ENCODE measurements at regions not wholly inside any gene's neighbourhood (a gene's known extent, or its start where the extent isn't known, plus 50 kb on each side); places are given as distances from the start of the nearest gene placed in this dataset.
"Not testable (repeated sequence)": the region's sequence is repeated elsewhere in the genome, so short reads cannot be mapped to it uniquely, and the experiment has no call there.

- Mint-ChIP-seq H3K36me3 (no peaks in the 10 kb centered on the region), H3K4me3 (no peak overlapping the region), H3K27ac (no peak overlapping the region), H3K9me3 (peaks cover 8% of the 10 kb centered on the region), H3K27me3 (no peaks in the 10 kb centered on the region), H3K4me1 (no peaks in the 10 kb centered on the region)
- ATAC-seq (ENCODE audit: low read depth) (no peak), DNase-seq (no peak)
- POLR2A ChIA-PET: no interaction called here
Observed at GRCh38 chr16:63682844-63683243, 1439.0 kb downstream of the CDH11 start.

- peaks cover 5% of the 10 kb centered on the region for H3K9me3 Mint-ChIP-seq
- H3K36me3 Mint-ChIP-seq: no peaks in the 10 kb centered on the region
- no peak overlapping the region for H3K27ac Mint-ChIP-seq
- no peak overlapping the region for H3K4me3 Mint-ChIP-seq
- POLR2A ChIA-PET: no interaction called here
- H3K27me3 Mint-ChIP-seq: no peaks in the 10 kb centered on the region
- H3K4me1 Mint-ChIP-seq: no peaks in the 10 kb centered on the region
- ATAC-seq (ENCODE audit: low read depth) (no peak), DNase-seq (no peak)
Observed at GRCh38 chr16:63672493-63672892, 1449.4 kb downstream of the CDH11 start.

GRCh38 chr16:63663155-63663554 lies 1458.7 kb downstream of the CDH11 start:
- Mint-ChIP-seq H3K4me1 (no peaks in the 10 kb centered on the region), H3K9me3 (peaks cover 7% of the 10 kb centered on the region), H3K27me3 (no peaks in the 10 kb centered on the region), H3K36me3 (no peaks in the 10 kb centered on the region), H3K27ac (no peak overlapping the region), H3K4me3 (no peak overlapping the region)
- DNase-seq (no peak), ATAC-seq (ENCODE audit: low read depth) (no peak)
- POLR2A ChIA-PET: no interaction called here

- Mint-ChIP-seq H3K36me3 (no peaks in the 10 kb centered on the region), H3K4me3 (no peak overlapping the region), H3K27ac (no peak overlapping the region), H3K9me3 (peaks cover 4% of the 10 kb centered on the region), H3K27me3 (no peaks in the 10 kb centered on the region), H3K4me1 (no peaks in the 10 kb centered on the region)
- ATAC-seq (ENCODE audit: low read depth): no peak
- POLR2A ChIA-PET: no interaction called here
- no peak for DNase-seq
Observed at GRCh38 chr16:63655846-63656245, 1466.0 kb downstream of the CDH11 start.

- POLR2A ChIA-PET: no interaction called here
- Mint-ChIP-seq H3K4me1 (no peaks in the 10 kb centered on the region), H3K27me3 (no peaks in the 10 kb centered on the region), H3K4me3 (no peak overlapping the region), H3K9me3 (peaks cover 5% of the 10 kb centered on the region), H3K27ac (no peak overlapping the region), H3K36me3 (no peaks in the 10 kb centered on the region)
- ATAC-seq (ENCODE audit: low read depth): no peak
- no peak for DNase-seq
Observed at GRCh38 chr16:63653044-63653839, 1468.6 kb downstream of the CDH11 start.

- Mint-ChIP-seq H3K4me1 (no peaks in the 10 kb centered on the region), H3K9me3 (peaks cover 6% of the 10 kb centered on the region), H3K4me3 (no peak overlapping the region), H3K27me3 (no peaks in the 10 kb centered on the region), H3K27ac (no peak overlapping the region), H3K36me3 (no peaks in the 10 kb centered on the region)
- no peak for ATAC-seq (ENCODE audit: low read depth)
- no peak for DNase-seq
- POLR2A ChIA-PET: no interaction called here
Observed at GRCh38 chr16:63652091-63652490, 1469.8 kb downstream of the CDH11 start.

GRCh38 chr16:63650550-63650949 lies 1471.3 kb downstream of the CDH11 start:
- no peak for ATAC-seq (ENCODE audit: low read depth)
- POLR2A ChIA-PET: no interaction called here
- H3K27ac Mint-ChIP-seq: no peak overlapping the region
- H3K27me3 Mint-ChIP-seq: no peaks in the 10 kb centered on the region
- no peaks in the 10 kb centered on the region for H3K4me1 Mint-ChIP-seq
- H3K36me3 Mint-ChIP-seq: no peaks in the 10 kb centered on the region
- peaks cover 8% of the 10 kb centered on the region for H3K9me3 Mint-ChIP-seq
- no peak overlapping the region for H3K4me3 Mint-ChIP-seq
- DNase-seq: no peak

GRCh38 chr16:63633706-63634445 lies 1488.0 kb downstream of the CDH11 start:
- ATAC-seq (ENCODE audit: low read depth); H3K27me3 Mint-ChIP-seq; POLR2A ChIA-PET; H3K4me3 Mint-ChIP-seq; H3K36me3 Mint-ChIP-seq; H3K9me3 Mint-ChIP-seq; DNase-seq; H3K27ac Mint-ChIP-seq; H3K4me1 Mint-ChIP-seq: not testable (repeated sequence)

GRCh38 chr16:63629272-63629671 lies 1492.6 kb downstream of the CDH11 start:
- Mint-ChIP-seq H3K4me1 (no peaks in the 10 kb centered on the region), H3K27ac (no peak overlapping the region), H3K9me3 (peaks cover 8% of the 10 kb centered on the region), H3K27me3 (no peaks in the 10 kb centered on the region), H3K4me3 (no peak overlapping the region), H3K36me3 (no peaks in the 10 kb centered on the region)
- POLR2A ChIA-PET: no interaction called here
- no peak for DNase-seq
- ATAC-seq (ENCODE audit: low read depth): no peak

GRCh38 chr16:63628812-63629211 lies 1493.1 kb downstream of the CDH11 start:
- POLR2A ChIA-PET: no interaction called here
- no peaks in the 10 kb centered on the region for H3K4me1 Mint-ChIP-seq
- no peak overlapping the region for H3K4me3 Mint-ChIP-seq
- H3K27ac Mint-ChIP-seq: no peak overlapping the region
- no peaks in the 10 kb centered on the region for H3K27me3 Mint-ChIP-seq
- DNase-seq (no peak), ATAC-seq (ENCODE audit: low read depth) (no peak)
- peaks cover 7% of the 10 kb centered on the region for H3K9me3 Mint-ChIP-seq
- no peaks in the 10 kb centered on the region for H3K36me3 Mint-ChIP-seq

- Mint-ChIP-seq H3K27me3 (no peaks in the 10 kb centered on the region), H3K4me3 (no peak overlapping the region), H3K4me1 (no peaks in the 10 kb centered on the region), H3K36me3 (no peaks in the 10 kb centered on the region), H3K27ac (no peak overlapping the region), H3K9me3 (peaks cover 5% of the 10 kb centered on the region)
- POLR2A ChIA-PET: no interaction called here
- ATAC-seq (ENCODE audit: low read depth): no peak
- no peak for DNase-seq
Observed at GRCh38 chr16:63625126-63625525, 1496.7 kb downstream of the CDH11 start.

GRCh38 chr16:63623551-63624039 lies 1498.3 kb downstream of the CDH11 start:
- no peak overlapping the region for H3K27ac Mint-ChIP-seq
- no peaks in the 10 kb centered on the region for H3K27me3 Mint-ChIP-seq
- H3K4me1 Mint-ChIP-seq: no peaks in the 10 kb centered on the region
- no peak overlapping the region for H3K4me3 Mint-ChIP-seq
- H3K36me3 Mint-ChIP-seq: no peaks in the 10 kb centered on the region
- peaks cover 5% of the 10 kb centered on the region for H3K9me3 Mint-ChIP-seq
- no peak for ATAC-seq (ENCODE audit: low read depth)
- no peak for DNase-seq
- POLR2A ChIA-PET: no interaction called here

- ATAC-seq (ENCODE audit: low read depth): no peak
- Mint-ChIP-seq H3K4me1 (no peaks in the 10 kb centered on the region), H3K4me3 (no peak overlapping the region), H3K9me3 (peaks cover 4% of the 10 kb centered on the region), H3K36me3 (no peaks in the 10 kb centered on the region), H3K27me3 (no peaks in the 10 kb centered on the region), H3K27ac (no peak overlapping the region)
- DNase-seq: no peak
- POLR2A ChIA-PET: no interaction called here
Observed at GRCh38 chr16:63618896-63619485, 1502.9 kb downstream of the CDH11 start.
